Activated CD8-positive, alpha-beta memory T cell treated with anti-CD3 and anti-CD28 coated beads for 36 hours (primary cell): ENCODE measurements at regions not wholly inside any gene's neighbourhood (a gene's known extent, or its start where the extent isn't known, plus 50 kb on each side); places are given as distances from the start of the nearest gene placed in this dataset.

Source experiments
- CTCF ChIA-PET: fragments of 350-600 bp; sonication (Branson Sonifier 250); formaldehyde crosslinking; loops from one replicate; lab custom pipeline; 2021; ENCODE audit warnings: antibody characterized with exemption; lab: Charles Lee
- POLR2A ChIA-PET: fragments of 350-600 bp; sonication (Branson Sonifier 250); formaldehyde crosslinking; loops from one replicate; lab custom pipeline; 2021; ENCODE audit warnings: antibody characterized with exemption; lab: Charles Lee

DNA sequence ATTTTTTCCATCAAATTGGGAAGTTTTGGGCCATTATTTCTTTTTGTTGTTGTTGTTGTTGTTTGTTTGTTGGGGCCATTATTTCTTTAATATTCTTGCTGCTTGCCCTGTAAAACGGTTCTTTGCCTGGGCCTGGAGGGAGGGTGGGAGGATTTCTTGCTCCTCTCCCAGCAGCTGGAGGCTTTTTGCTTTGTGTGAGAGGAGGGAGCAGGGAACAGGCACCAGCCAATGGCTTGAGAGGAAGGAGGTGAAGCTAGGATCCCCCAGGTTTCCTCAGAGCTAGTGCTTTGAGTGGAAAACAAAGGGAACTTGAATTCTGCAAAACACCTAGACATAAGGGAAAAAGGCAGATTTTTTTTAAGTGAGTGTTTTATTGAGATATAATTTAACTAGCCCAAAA lies 61.2 kb upstream of the DNAJC19 start:
- ChIA-PET POLR2A (no interaction called here), CTCF (no interaction called here)

DNA sequence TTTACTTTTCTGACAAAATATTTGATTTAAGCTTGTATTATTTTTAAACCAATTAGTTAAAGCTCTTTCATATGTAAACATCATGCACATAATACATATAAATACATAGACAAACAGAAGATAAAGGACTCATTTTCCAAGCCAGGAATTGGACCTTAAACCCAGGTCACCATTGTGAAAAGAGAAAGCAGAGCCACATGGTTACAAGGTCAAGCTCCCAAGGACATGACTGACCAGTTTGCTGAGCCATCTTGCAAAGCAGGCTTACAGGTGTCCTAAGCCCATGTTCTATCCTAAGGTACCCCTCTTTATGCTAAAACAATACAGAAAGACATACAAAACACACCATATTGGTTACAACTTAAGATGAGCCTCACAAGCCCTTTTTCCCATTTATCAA lies 50.5 kb upstream of the DNAJC19 start:
- ChIA-PET POLR2A (no interaction called here), CTCF (no interaction called here)
